IMR-90 (cell line): ENCODE measurements at regions not wholly inside any gene's neighbourhood (a gene's known extent, or its start where the extent isn't known, plus 50 kb on each side); places are given as distances from the start of the nearest gene placed in this dataset.

Experiments
- ATAC-seq: fragments of 200-7000 bp; cut with Tn5 transposase; 2 replicates; pipeline ENCODE4 v1.9.1; 2020; ENCODE audit warnings: low read depth, mild to moderate bottlenecking, moderate library complexity
- BruUV-seq: library from RNA; stranded (reverse); fragments of 400-500 nt; replicated peaks from 2 replicates; lab custom pipeline; 2021; lab: Mats Ljungman, UMichigan
- CTCF ChIA-PET: fragments of 300-600 bp; formaldehyde crosslinking; extraction: SDS; loops from one replicate; lab custom pipeline; 2021; ENCODE audit warnings: antibody characterized with exemption; lab: Yijun Ruan, JAX
- POLR2A ChIA-PET: fragments of 300-600 bp; sonication (Branson Sonifier 250); formaldehyde crosslinking; loops from one replicate; lab custom pipeline; 2022; ENCODE audit warnings: antibody characterized with exemption; ENCODE audit not compliant: unreplicated experiment; lab: Charles Lee
- DNase-seq: peaks from one replicate; pipeline ENCODE4 v3.0.0; 2013
- H2AFZ ChIP-seq: replicated peaks from 2 replicates; pipeline ENCODE3; 2013; ENCODE audit warnings: low read length, mild to moderate bottlenecking; ENCODE audit not compliant: poor library complexity
- H2AK5ac ChIP-seq: 2 replicates; pipeline ENCODE4 v1.6.1; 2013; ENCODE audit warnings: low read depth, low read length, inconsistent platforms
- H2AK9ac ChIP-seq: replicated peaks from 2 replicates; pipeline ENCODE3; 2013; ENCODE audit warnings: mild to moderate bottlenecking, low read depth, low read length, moderate library complexity; ENCODE audit not compliant: poor library complexity
- H2BK120ac ChIP-seq: 2 replicates; pipeline ENCODE4 v1.6.1; 2013; ENCODE audit warnings: low read depth, low read length, inconsistent platforms
- H2BK15ac ChIP-seq: 3 replicates; pipeline ENCODE4 v1.6.1; 2013; ENCODE audit warnings: low read depth, low read length, inconsistent platforms
- H2BK20ac ChIP-seq: 2 replicates; pipeline ENCODE4 v1.6.1; 2013; ENCODE audit warnings: low read depth, mild to moderate bottlenecking, inconsistent platforms, low read length, moderate library complexity
- H2BK5ac ChIP-seq: 2 replicates; pipeline ENCODE4 v1.6.1; 2013; ENCODE audit warnings: mild to moderate bottlenecking, low read depth, low read length, inconsistent platforms; ENCODE audit not compliant: poor library complexity, severe bottlenecking
- H3K14ac ChIP-seq: replicated peaks from 2 replicates; pipeline ENCODE4 v1.6.1; 2013; ENCODE audit warnings: low read depth, low read length, inconsistent platforms
- H3K18ac ChIP-seq: 2 replicates; pipeline ENCODE4 v1.6.1; 2013; ENCODE audit warnings: low read depth, low read length, control low read depth
- H3K23ac ChIP-seq: 2 replicates; pipeline ENCODE4 v1.6.1; 2013; ENCODE audit warnings: low read depth, low read length, inconsistent platforms
- H3K27ac ChIP-seq: 2 replicates; pipeline ENCODE4 v1.5.1; 2013; ENCODE audit warnings: mild to moderate bottlenecking, control low read depth, low read length; ENCODE audit not compliant: insufficient read depth
- H3K27me3 ChIP-seq: 2 replicates; pipeline ENCODE4 v1.6.1; 2013; ENCODE audit warnings: low read length; ENCODE audit not compliant: control insufficient read depth, insufficient read depth
- H3K36me3 ChIP-seq: 2 replicates; pipeline ENCODE4 v1.6.1; 2013; ENCODE audit warnings: low read length, mixed read lengths; ENCODE audit not compliant: control insufficient read depth, insufficient read depth
- H3K4ac ChIP-seq: 2 replicates; pipeline ENCODE4 v1.6.1; 2013; ENCODE audit warnings: low read depth, low read length, inconsistent platforms
- H3K4me1 ChIP-seq: 2 replicates; pipeline ENCODE4 v1.6.1; 2013; ENCODE audit warnings: low read length, mixed read lengths; ENCODE audit not compliant: control insufficient read depth, insufficient read depth
- H3K4me2 ChIP-seq: 2 replicates; pipeline ENCODE4 v1.6.1; 2013; ENCODE audit warnings: low read depth, mild to moderate bottlenecking, control low read depth, low read length, moderate library complexity
- H3K4me3 ChIP-seq: 2 replicates; pipeline ENCODE4 v1.5.1; 2013; ENCODE audit warnings: low read depth, mild to moderate bottlenecking, control low read depth, low read length, moderate library complexity; ENCODE audit not compliant: insufficient read depth
- H3K56ac ChIP-seq: 2 replicates; pipeline ENCODE4 v1.6.1; 2013; ENCODE audit warnings: low read length, inconsistent platforms; ENCODE audit not compliant: insufficient read depth; ENCODE audit errors: extremely low read depth
- H3K79me1 ChIP-seq, 2 experiments: 2 replicates each; pipeline ENCODE4 v1.6.1; 2013; ENCODE audit warnings: low read length in 2 of 2, inconsistent platforms in 1 of 2, low read depth in 1 of 2
- H3K9ac ChIP-seq: 2 replicates; pipeline ENCODE4 v1.6.1; 2013; ENCODE audit warnings: low read depth, low read length, control low read depth
- H3K9me1 ChIP-seq: 2 replicates; pipeline ENCODE4 v1.6.1; 2013; ENCODE audit warnings: low read length, inconsistent platforms; ENCODE audit not compliant: insufficient read depth
- H3K9me3 ChIP-seq: 2 replicates; pipeline ENCODE4 v1.6.1; 2013; ENCODE audit warnings: low read length; ENCODE audit not compliant: control insufficient read depth, insufficient read depth
- H4K20me1 ChIP-seq: 2 replicates; pipeline ENCODE4 v1.6.1; 2013; ENCODE audit warnings: low read length, inconsistent platforms; ENCODE audit not compliant: insufficient read depth
- H4K5ac ChIP-seq: 2 replicates; pipeline ENCODE4 v1.6.1; 2013; ENCODE audit warnings: mild to moderate bottlenecking, low read depth, low read length, control low read depth
- H4K8ac ChIP-seq, 2 experiments: 2 replicates each; pipeline ENCODE4 v1.6.1; 2013; ENCODE audit warnings: low read depth in 2 of 2, low read length in 2 of 2, control low read depth in 1 of 2, inconsistent platforms in 1 of 2
- H4K91ac ChIP-seq: 2 replicates; pipeline ENCODE4 v1.6.1; 2013; ENCODE audit warnings: low read depth, low read length, inconsistent platforms; ENCODE audit not compliant: insufficient read depth
- BHLHE40 ChIP-seq: fragments of 150-350 bp; IDR thresholded peaks from 2 replicates; pipeline ENCODE4 v1.6.1; 2016; ENCODE audit warnings: mild to moderate bottlenecking, low read depth, low read length
- CEBPB ChIP-seq: IDR thresholded peaks from 2 replicates; pipeline ENCODE4 v1.6.1; 2012; ENCODE audit warnings: low read depth, low read length, improper control_type of control experiment
- CHD1 ChIP-seq: IDR thresholded peaks from 2 replicates; pipeline ENCODE4 v1.6.1; 2012; ENCODE audit warnings: low read depth, low read length, improper control_type of control experiment
- FOS ChIP-seq: fragments of 150-350 bp; IDR thresholded peaks from 2 replicates; pipeline ENCODE4 v1.6.1; 2016; ENCODE audit warnings: low read depth, low read length
- MAZ ChIP-seq: IDR thresholded peaks from 2 replicates; pipeline ENCODE4 v1.6.1; 2012; ENCODE audit warnings: low read depth, mild to moderate bottlenecking, low read length, improper control_type of control experiment, moderate library complexity, borderline replicate concordance
- MXI1 ChIP-seq: IDR thresholded peaks from 2 replicates; pipeline ENCODE4 v1.6.1; 2012; ENCODE audit warnings: low read depth, mild to moderate bottlenecking, low read length, moderate library complexity, borderline replicate concordance
- NFE2L2 ChIP-seq: fragments of 150-350 bp; IDR thresholded peaks from 2 replicates; pipeline ENCODE4 v1.6.1; 2016; ENCODE audit warnings: low read depth, mild to moderate bottlenecking, low read length
- POLR2A ChIP-seq: IDR thresholded peaks from 2 replicates; pipeline ENCODE4 v1.6.1; 2012; ENCODE audit warnings: mild to moderate bottlenecking, low read depth, low read length
- RAD21 ChIP-seq: IDR thresholded peaks from 2 replicates; pipeline ENCODE4 v1.6.1; 2012; ENCODE audit warnings: low read length, improper control_type of control experiment
- RCOR1 ChIP-seq: IDR thresholded peaks from 2 replicates; pipeline ENCODE4 v1.6.1; 2012; ENCODE audit warnings: mild to moderate bottlenecking, low read length, improper control_type of control experiment; ENCODE audit not compliant: insufficient replicate concordance
- RFX5 ChIP-seq: IDR thresholded peaks from 2 replicates; pipeline ENCODE4 v1.8.0; 2012; ENCODE audit warnings: low read depth, mild to moderate bottlenecking, low read length, moderate library complexity
- SMC3 ChIP-seq: fragments of 150-350 bp; IDR thresholded peaks from 2 replicates; pipeline ENCODE4 v1.6.1; 2016; ENCODE audit warnings: low read depth, mild to moderate bottlenecking, antibody characterized with exemption, low read length, moderate library complexity
- WGBS, 2 experiments: methylation state at CpG; one replicate each; pipeline versions ENCODE4 v1.1.5 to v1.1.7; 2013; ENCODE audit warnings: missing lambda C conversion rate in 2 of 2; ENCODE audit not compliant: insufficient read length in 1 of 2; ENCODE audit errors: extremely low coverage in 2 of 2; 5-methylcytosine and 5-hydroxymethylcytosine counted together
- dilution Hi-C: fragments of 300-500 bp; cut with HindIII; formaldehyde crosslinking; loops from one replicate; pipeline ENCODE4 v1.14.3; 2018; ENCODE audit warnings: low sequenced_read_pairs; ENCODE audit not compliant: unreplicated experiment
- in situ Hi-C: fragments of 300-500 bp; cut with MboI; formaldehyde crosslinking; loops from 3 replicates; pipeline ENCODE4 v1.14.3; 2019; ENCODE audit warnings: low sequenced_read_pairs, inconsistent platforms, mixed read lengths
- intact Hi-C: fragments of 100-400 bp; cut with micrococcal nuclease; formaldehyde crosslinking; loops from 2 replicates; pipeline ENCODE4 v1.10.0; 2022
- TF ChIP-seq, protein P1 (sequence below): conservative IDR thresholded peaks from 2 replicates; pipeline ENCODE4 v1.5.1; 2012; ENCODE audit warnings: mild to moderate bottlenecking, low read depth, low read length, improper control_type of control experiment
- TF ChIP-seq, protein P2 (sequence below): fragments of 150-350 bp; IDR thresholded peaks from 2 replicates; pipeline ENCODE4 v1.6.1; 2017; ENCODE audit warnings: mild to moderate bottlenecking, antibody characterized with exemption, low read length, low read depth

DNA sequence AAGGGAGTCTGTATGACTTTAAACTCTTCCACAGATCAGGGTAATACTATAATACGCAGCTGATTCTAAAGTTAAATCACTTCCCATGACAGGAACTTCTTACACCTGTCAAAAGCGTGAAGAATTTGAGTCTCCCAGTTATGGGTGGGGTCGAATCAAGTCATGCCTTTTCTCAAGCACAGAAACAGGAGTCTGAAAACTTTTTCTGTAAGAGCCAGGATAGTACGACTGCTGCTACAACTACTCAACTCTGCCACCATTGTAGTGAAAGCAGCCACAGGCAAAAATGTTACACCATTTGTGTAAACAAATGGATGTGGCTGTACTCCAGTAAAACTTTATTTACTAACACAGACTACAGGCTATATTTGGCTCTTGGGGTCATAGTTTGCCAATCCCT is 90.3 kb downstream of the DUSP6 start:
- Histone ChIP-seq H3K4ac (no peak overlapping the region), H2BK120ac (no peak overlapping the region), H2AFZ (no peak overlapping the region), H3K9ac (no peak overlapping the region), H3K14ac (no peak overlapping the region), H2BK20ac (no peak overlapping the region), H3K9me1 (no peaks in the 10 kb centered on the region), H3K36me3 (no peaks in the 10 kb centered on the region), H3K79me1 (no peaks in the 10 kb centered on the region), H3K23ac (no peak overlapping the region), H3K27me3 (no peaks in the 10 kb centered on the region), H3K56ac (no peak overlapping the region), H2BK15ac (no peak overlapping the region; the same call in 2 of the 3 replicates), H2BK5ac (no peak overlapping the region), H4K91ac (no peak overlapping the region), H3K9me3 (peaks cover 4% of the 10 kb centered on the region; the same call in 1 of the 2 replicates), H3K4me3 (no peak overlapping the region), H4K8ac (no peak overlapping the region), H2AK5ac (no peak overlapping the region), H4K20me1 (no peaks in the 10 kb centered on the region), H3K4me2 (no peak overlapping the region), H3K27ac (no peak overlapping the region), H3K18ac (no peak overlapping the region), H3K4me1 (no peaks in the 10 kb centered on the region), H4K5ac (no peak overlapping the region), H2AK9ac (no peak overlapping the region)
- peak; percentile 17; the same call in 1 of the 2 replicates for ATAC-seq
- ChIA-PET CTCF (no interaction called here), POLR2A (no interaction called here)
- dilution Hi-C loops (no loop called here), intact Hi-C loops (no loop called here), in situ Hi-C loops (no loop called here)
- no CpG with 5 or more reads among the region's 4 CpGs for WGBS, 2 experiments
- TF ChIP-seq NFE2L2 (no peak), POLR2A (no peak), MAZ (no peak), SMC3 (no peak), FOS (no peak), RCOR1 (no peak), CHD1 (no peak), RAD21 (no peak), BHLHE40 (no peak), CEBPB (no peak), MXI1 (no peak), RFX5 (no peak)
- TF ChIP-seq, protein P1, sequence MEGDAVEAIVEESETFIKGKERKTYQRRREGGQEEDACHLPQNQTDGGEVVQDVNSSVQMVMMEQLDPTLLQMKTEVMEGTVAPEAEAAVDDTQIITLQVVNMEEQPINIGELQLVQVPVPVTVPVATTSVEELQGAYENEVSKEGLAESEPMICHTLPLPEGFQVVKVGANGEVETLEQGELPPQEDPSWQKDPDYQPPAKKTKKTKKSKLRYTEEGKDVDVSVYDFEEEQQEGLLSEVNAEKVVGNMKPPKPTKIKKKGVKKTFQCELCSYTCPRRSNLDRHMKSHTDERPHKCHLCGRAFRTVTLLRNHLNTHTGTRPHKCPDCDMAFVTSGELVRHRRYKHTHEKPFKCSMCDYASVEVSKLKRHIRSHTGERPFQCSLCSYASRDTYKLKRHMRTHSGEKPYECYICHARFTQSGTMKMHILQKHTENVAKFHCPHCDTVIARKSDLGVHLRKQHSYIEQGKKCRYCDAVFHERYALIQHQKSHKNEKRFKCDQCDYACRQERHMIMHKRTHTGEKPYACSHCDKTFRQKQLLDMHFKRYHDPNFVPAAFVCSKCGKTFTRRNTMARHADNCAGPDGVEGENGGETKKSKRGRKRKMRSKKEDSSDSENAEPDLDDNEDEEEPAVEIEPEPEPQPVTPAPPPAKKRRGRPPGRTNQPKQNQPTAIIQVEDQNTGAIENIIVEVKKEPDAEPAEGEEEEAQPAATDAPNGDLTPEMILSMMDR = no peak
- TF ChIP-seq, protein P2, sequence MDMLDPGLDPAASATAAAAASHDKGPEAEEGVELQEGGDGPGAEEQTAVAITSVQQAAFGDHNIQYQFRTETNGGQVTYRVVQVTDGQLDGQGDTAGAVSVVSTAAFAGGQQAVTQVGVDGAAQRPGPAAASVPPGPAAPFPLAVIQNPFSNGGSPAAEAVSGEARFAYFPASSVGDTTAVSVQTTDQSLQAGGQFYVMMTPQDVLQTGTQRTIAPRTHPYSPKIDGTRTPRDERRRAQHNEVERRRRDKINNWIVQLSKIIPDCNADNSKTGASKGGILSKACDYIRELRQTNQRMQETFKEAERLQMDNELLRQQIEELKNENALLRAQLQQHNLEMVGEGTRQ = no peak
- BruUV-seq = no TSS peak
- DNase-seq = no peak
